Stimulated activated CD8-positive, alpha-beta memory T cell treated with anti-CD3 and anti-CD28 coated beads, Interleukin-4, amount 100 ng/mL, for 1 hour (primary cell): ENCODE measurements at regions not wholly inside any gene's neighbourhood (a gene's known extent, or its start where the extent isn't known, plus 50 kb on each side); places are given as distances from the start of the nearest gene placed in this dataset.
"Not testable (repeated sequence)": the region's sequence is repeated elsewhere in the genome, so short reads cannot be mapped to it uniquely, and the experiment has no call there.

Source experiments
- DNase-seq, 2 donors: peaks; one replicate each; pipeline ENCODE4 v3.0.0-alpha.2; 2020; ENCODE audit warnings: low read depth in 2 of 2, low spot score in 1 of 2

- DNase-seq, result no peak
Observed at GRCh38 chr18:70627182-70627802, 338.4 kb downstream of the SOCS6 start.

- no peak for DNase-seq
Observed at GRCh38 chr18:70622622-70623419, 334.0 kb downstream of the SOCS6 start.

GRCh38 chr18:70621710-70622109, 332.9 kb downstream of the SOCS6 start:
- DNase-seq, result no peak

- DNase-seq, result no peak
Observed at GRCh38 chr18:70620837-70621612, 332.2 kb downstream of the SOCS6 start.

GRCh38 chr18:70617020-70617763, 328.3 kb downstream of the SOCS6 start:
- no peak for DNase-seq

GRCh38 chr18:70600225-70600925, 311.5 kb downstream of the SOCS6 start:
- no peak for DNase-seq

- no peak for DNase-seq
Observed at GRCh38 chr18:70598406-70598805, 309.6 kb downstream of the SOCS6 start.

GRCh38 chr18:70582981-70583380, 294.1 kb downstream of the SOCS6 start:
- no peak for DNase-seq

- no peak for DNase-seq
Observed at GRCh38 chr18:70578480-70578879, 289.6 kb downstream of the SOCS6 start.

- no peak for DNase-seq
Observed at GRCh38 chr18:70577023-70577420, 288.2 kb downstream of the SOCS6 start.

- no peak for DNase-seq
Observed at GRCh38 chr18:70576276-70577022, 287.6 kb downstream of the SOCS6 start.

- not testable (repeated sequence) for DNase-seq
Observed at GRCh38 chr18:70574951-70575350, 286.1 kb downstream of the SOCS6 start.

- not testable (repeated sequence) for DNase-seq
Observed at GRCh38 chr18:70569647-70570046, 280.8 kb downstream of the SOCS6 start.

- no peak for DNase-seq
Observed at GRCh38 chr18:70559446-70559845, 270.6 kb downstream of the SOCS6 start.

- DNase-seq, result no peak
Observed at GRCh38 chr18:70558371-70558770, 269.5 kb downstream of the SOCS6 start.

- DNase-seq, result no peak
Observed at GRCh38 chr18:70554854-70555445, 266.1 kb downstream of the SOCS6 start.

- no peak for DNase-seq
Observed at GRCh38 chr18:70553936-70554260, 265.1 kb downstream of the SOCS6 start.

GRCh38 chr18:70553245-70553935, 264.5 kb downstream of the SOCS6 start:
- no peak for DNase-seq
